ENCODE measurements at regions not wholly inside any gene's neighbourhood (a gene's known extent, or its start where the extent isn't known, plus 50 kb on each side); places are given as distances from the start of the nearest gene placed in this dataset.

GRCh38 chr6:21375151-21376116 is 218.1 kb upstream of the SOX4 start:
- no peak overlapping the region for H3K27ac ChIP-seq
- DNase-seq (ENCODE audit: low read depth, low spot score) = no peak

- no peak for DNase-seq (ENCODE audit: low read depth, low spot score)
- no peak overlapping the region for H3K27ac ChIP-seq
Measured at GRCh38 chr6:21377356-21377755, 216.2 kb upstream of the SOX4 start.

GRCh38 chr6:21381331-21381963 is 212.1 kb upstream of the SOX4 start:
- DNase-seq (ENCODE audit: low read depth, low spot score) = no peak
- H3K27ac ChIP-seq = peak overlapping the region; percentile 17

- no peak for DNase-seq (ENCODE audit: low read depth, low spot score)
- no peak overlapping the region for H3K27ac ChIP-seq
Measured at GRCh38 chr6:21382821-21383449, 210.6 kb upstream of the SOX4 start.

- no peak overlapping the region for H3K27ac ChIP-seq
- DNase-seq (ENCODE audit: low read depth, low spot score) = no peak
Measured at GRCh38 chr6:21383450-21384085, 210.0 kb upstream of the SOX4 start.

- DNase-seq (ENCODE audit: low read depth, low spot score) = no peak
- no peak overlapping the region for H3K27ac ChIP-seq
Measured at GRCh38 chr6:21384216-21384615, 209.3 kb upstream of the SOX4 start.

- peak; percentile 39 for DNase-seq (ENCODE audit: low read depth, low spot score)
- H3K27ac ChIP-seq = no peak overlapping the region
Measured at GRCh38 chr6:21386744-21387143, 206.8 kb upstream of the SOX4 start.

GRCh38 chr6:21390532-21391213 is 202.9 kb upstream of the SOX4 start:
- no peak for DNase-seq (ENCODE audit: low read depth, low spot score)
- H3K27ac ChIP-seq = no peak overlapping the region

GRCh38 chr6:21392177-21392576 is 201.4 kb upstream of the SOX4 start:
- no peak for DNase-seq (ENCODE audit: low read depth, low spot score)
- H3K27ac ChIP-seq = no peak overlapping the region

- no peak for DNase-seq (ENCODE audit: low read depth, low spot score)
- H3K27ac ChIP-seq = no peak overlapping the region
Measured at GRCh38 chr6:21393441-21394165, 199.9 kb upstream of the SOX4 start.

GRCh38 chr6:21395121-21395520 is 198.4 kb upstream of the SOX4 start:
- no peak for DNase-seq (ENCODE audit: low read depth, low spot score)
- no peak overlapping the region for H3K27ac ChIP-seq

- peak; percentile 41 for DNase-seq (ENCODE audit: low read depth, low spot score)
- peak overlapping the region; percentile 14 for H3K27ac ChIP-seq
Measured at GRCh38 chr6:21396313-21396712, 197.2 kb upstream of the SOX4 start.

GRCh38 chr6:21398741-21399325 is 194.7 kb upstream of the SOX4 start:
- DNase-seq (ENCODE audit: low read depth, low spot score) = no peak
- H3K27ac ChIP-seq = no peak overlapping the region

- no peak for DNase-seq (ENCODE audit: low read depth, low spot score)
- no peak overlapping the region for H3K27ac ChIP-seq
Measured at GRCh38 chr6:21402368-21402767, 191.2 kb upstream of the SOX4 start.

GRCh38 chr6:21404577-21404976 is 189.0 kb upstream of the SOX4 start:
- no peak for DNase-seq (ENCODE audit: low read depth, low spot score)
- no peak overlapping the region for H3K27ac ChIP-seq

GRCh38 chr6:21406316-21406715 is 187.2 kb upstream of the SOX4 start:
- no peak for DNase-seq (ENCODE audit: low read depth, low spot score)
- no peak overlapping the region for H3K27ac ChIP-seq

GRCh38 chr6:21409231-21409630 is 184.3 kb upstream of the SOX4 start:
- no peak for DNase-seq (ENCODE audit: low read depth, low spot score)
- no peak overlapping the region for H3K27ac ChIP-seq

GRCh38 chr6:21413428-21413827 is 180.1 kb upstream of the SOX4 start:
- DNase-seq (ENCODE audit: low read depth, low spot score) = no peak

GRCh38 chr6:21414065-21414464 is 179.5 kb upstream of the SOX4 start:
- no peak overlapping the region for H3K27ac ChIP-seq

More at GRCh38 chr6:21413428-21413827, 180.1 kb upstream of the SOX4 start:
- no peak overlapping the region for H3K27ac ChIP-seq

More at GRCh38 chr6:21414065-21414464, 179.5 kb upstream of the SOX4 start:
- no peak for DNase-seq (ENCODE audit: low read depth, low spot score)

Measured in epithelial cell of prostate (primary cell).